GM23338 (cell line): ENCODE measurements at regions not wholly inside any gene's neighbourhood (a gene's known extent, or its start where the extent isn't known, plus 50 kb on each side); places are given as distances from the start of the nearest gene placed in this dataset.

Experiments used
- ATAC-seq: fragments of 200-7000 bp; cut with Tn5 transposase; 3 replicates; pipeline ENCODE4 v1.9.1; 2020
- DNase-seq: peaks from one replicate; pipeline ENCODE4 v3.0.0-alpha.2; 2015; ENCODE audit warnings: low spot score
- H2AFZ ChIP-seq: fragments of 200-600 bp; sonication (generic); 2 replicates; pipeline ENCODE4 v1.8.0; 2016; ENCODE audit warnings: antibody characterized with exemption, mild to moderate bottlenecking, moderate library complexity
- H3F3A ChIP-seq: fragments of 200-600 bp; sonication (generic); replicated peaks from 2 replicates; pipeline ENCODE4 v1.8.0; 2017; ENCODE audit warnings: antibody characterized with exemption, mixed run types, low read depth
- H3K27ac ChIP-seq: fragments of 200-600 bp; sonication (generic); 2 replicates; pipeline ENCODE4 v1.6.1; 2016; ENCODE audit warnings: low read depth
- H3K27me3 ChIP-seq: fragments of 200-600 bp; sonication (generic); 2 replicates; pipeline ENCODE4 v1.8.0; 2016; ENCODE audit warnings: mild to moderate bottlenecking, mixed run types, moderate library complexity; ENCODE audit not compliant: insufficient read depth
- H3K36me3 ChIP-seq: fragments of 200-600 bp; sonication (generic); 2 replicates; pipeline ENCODE4 v1.8.0; 2016; ENCODE audit warnings: mild to moderate bottlenecking; ENCODE audit not compliant: insufficient read depth
- H3K4me1 ChIP-seq: fragments of 200-600 bp; sonication (generic); 2 replicates; pipeline ENCODE4 v1.8.0; 2016; ENCODE audit warnings: mild to moderate bottlenecking, moderate library complexity; ENCODE audit not compliant: insufficient read depth
- H3K4me2 ChIP-seq: fragments of 200-600 bp; sonication (generic); 2 replicates; pipeline ENCODE4 v1.7.1; 2017; ENCODE audit warnings: mixed run types
- H3K4me3 ChIP-seq: fragments of 200-600 bp; sonication (generic); 2 replicates; pipeline ENCODE4 v1.6.1; 2016; ENCODE audit warnings: mixed run types
- H3K79me2 ChIP-seq: fragments of 200-600 bp; sonication (generic); replicated peaks from 2 replicates; pipeline ENCODE4 v1.8.0; 2017; ENCODE audit warnings: mild to moderate bottlenecking; ENCODE audit not compliant: insufficient read depth
- H3K9me2 ChIP-seq: fragments of 200-600 bp; sonication (generic); 2 replicates; pipeline ENCODE4 v1.8.0; 2017; ENCODE audit not compliant: insufficient read depth
- H4K20me1 ChIP-seq: fragments of 200-600 bp; sonication (generic); replicated peaks from 2 replicates; pipeline ENCODE4 v1.8.0; 2017; ENCODE audit warnings: mild to moderate bottlenecking; ENCODE audit not compliant: insufficient read depth
- H3K27ac Mint-ChIP-seq: 2 replicates; pipeline ENCODE4 v1.8.0; 2020; ENCODE audit warnings: inconsistent platforms, mild to moderate bottlenecking, moderate library complexity, mixed read lengths
- H3K27me3 Mint-ChIP-seq: 3 replicates; pipeline ENCODE4 v1.8.0; 2022; ENCODE audit warnings: low read depth, mild to moderate bottlenecking, moderate library complexity, mixed read lengths, inconsistent platforms; ENCODE audit not compliant: insufficient read depth, poor library complexity
- H3K36me3 Mint-ChIP-seq: 3 replicates; pipeline ENCODE4 v1.8.0; 2021; ENCODE audit warnings: low read depth, mild to moderate bottlenecking, inconsistent platforms, moderate library complexity, mixed read lengths
- H3K4me1 Mint-ChIP-seq: 3 replicates; pipeline ENCODE4 v1.8.0; 2020; ENCODE audit warnings: mild to moderate bottlenecking, inconsistent platforms, mixed read lengths
- H3K4me3 Mint-ChIP-seq: 3 replicates; pipeline ENCODE4 v1.8.0; 2021; ENCODE audit warnings: moderate library complexity, mild to moderate bottlenecking, inconsistent platforms, mixed read lengths
- H3K9me3 Mint-ChIP-seq: 3 replicates; pipeline ENCODE4 v1.8.0; 2020; ENCODE audit warnings: moderate library complexity, mild to moderate bottlenecking, inconsistent platforms, mixed read lengths
- EZH2phosphoT487 ChIP-seq: fragments of 200-600 bp; sonication (generic); IDR thresholded peaks from one replicate; pipeline ENCODE4 v1.8.1; 2018; ENCODE audit warnings: antibody characterized with exemption; ENCODE audit not compliant: unreplicated experiment
- TF ChIP-seq, protein P1 (sequence below): fragments of 250-450 bp; sonication (Bioruptor Pico); IDR thresholded peaks from 2 replicates; pipeline ENCODE4 v1.5.0; 2020; ENCODE audit warnings: mild to moderate bottlenecking, moderate library complexity
- TF ChIP-seq, protein P2 (sequence below), 2 experiments: fragments of 200-600 bp in 1 of 2; sonication (generic) in 1 of 2; conservative IDR thresholded peaks; 2 replicates each; pipeline versions ENCODE4 v1.5.1 to v1.6.1; 2016 to 2017; ENCODE audit warnings: antibody characterized with exemption in 2 of 2, low read depth in 2 of 2, mild to moderate bottlenecking in 2 of 2, moderate library complexity in 1 of 2

DNA sequence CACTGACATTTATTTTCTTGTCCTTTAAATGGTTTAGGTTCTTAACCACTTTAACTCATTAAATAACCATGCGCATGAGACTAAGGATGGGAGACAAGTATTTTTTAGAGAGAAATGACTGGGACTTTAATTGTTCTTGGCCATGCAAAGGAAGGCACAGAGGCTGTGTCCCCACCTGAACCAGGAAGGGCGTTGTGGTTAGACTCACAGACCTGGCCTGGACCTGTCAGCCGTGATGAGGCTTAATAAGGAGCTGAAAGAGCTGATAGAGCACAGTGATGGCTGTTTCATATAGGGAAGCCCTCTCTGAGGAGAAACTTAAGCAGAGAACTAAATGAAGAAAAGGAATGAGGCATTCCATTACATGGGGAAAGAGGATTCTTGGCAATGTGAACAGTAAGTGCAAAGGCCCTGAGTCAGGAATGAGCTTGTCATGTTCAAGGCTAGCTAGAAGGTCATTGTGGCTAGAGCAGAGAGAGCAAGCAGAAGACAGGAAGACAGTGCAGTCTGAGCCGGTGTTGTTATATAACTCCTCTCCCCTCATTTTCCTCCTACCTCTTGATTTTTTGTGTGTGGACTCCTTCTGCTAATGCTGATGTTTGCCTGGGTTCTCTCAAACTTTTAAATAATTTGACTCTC, 74.4 kb upstream of the ANO4 start:
- Mint-ChIP-seq H3K36me3 (no peaks in the 10 kb centered on the region; the same call in 2 of the 3 replicates), H3K4me3 (no peak overlapping the region), H3K27me3 (peaks cover 37% of the 10 kb centered on the region), H3K27ac (no peak overlapping the region), H3K9me3 (no peaks in the 10 kb centered on the region; the same call in 2 of the 3 replicates), H3K4me1 (peaks cover 27% of the 10 kb centered on the region)
- ATAC-seq, result no peak
- TF ChIP-seq, protein P1, sequence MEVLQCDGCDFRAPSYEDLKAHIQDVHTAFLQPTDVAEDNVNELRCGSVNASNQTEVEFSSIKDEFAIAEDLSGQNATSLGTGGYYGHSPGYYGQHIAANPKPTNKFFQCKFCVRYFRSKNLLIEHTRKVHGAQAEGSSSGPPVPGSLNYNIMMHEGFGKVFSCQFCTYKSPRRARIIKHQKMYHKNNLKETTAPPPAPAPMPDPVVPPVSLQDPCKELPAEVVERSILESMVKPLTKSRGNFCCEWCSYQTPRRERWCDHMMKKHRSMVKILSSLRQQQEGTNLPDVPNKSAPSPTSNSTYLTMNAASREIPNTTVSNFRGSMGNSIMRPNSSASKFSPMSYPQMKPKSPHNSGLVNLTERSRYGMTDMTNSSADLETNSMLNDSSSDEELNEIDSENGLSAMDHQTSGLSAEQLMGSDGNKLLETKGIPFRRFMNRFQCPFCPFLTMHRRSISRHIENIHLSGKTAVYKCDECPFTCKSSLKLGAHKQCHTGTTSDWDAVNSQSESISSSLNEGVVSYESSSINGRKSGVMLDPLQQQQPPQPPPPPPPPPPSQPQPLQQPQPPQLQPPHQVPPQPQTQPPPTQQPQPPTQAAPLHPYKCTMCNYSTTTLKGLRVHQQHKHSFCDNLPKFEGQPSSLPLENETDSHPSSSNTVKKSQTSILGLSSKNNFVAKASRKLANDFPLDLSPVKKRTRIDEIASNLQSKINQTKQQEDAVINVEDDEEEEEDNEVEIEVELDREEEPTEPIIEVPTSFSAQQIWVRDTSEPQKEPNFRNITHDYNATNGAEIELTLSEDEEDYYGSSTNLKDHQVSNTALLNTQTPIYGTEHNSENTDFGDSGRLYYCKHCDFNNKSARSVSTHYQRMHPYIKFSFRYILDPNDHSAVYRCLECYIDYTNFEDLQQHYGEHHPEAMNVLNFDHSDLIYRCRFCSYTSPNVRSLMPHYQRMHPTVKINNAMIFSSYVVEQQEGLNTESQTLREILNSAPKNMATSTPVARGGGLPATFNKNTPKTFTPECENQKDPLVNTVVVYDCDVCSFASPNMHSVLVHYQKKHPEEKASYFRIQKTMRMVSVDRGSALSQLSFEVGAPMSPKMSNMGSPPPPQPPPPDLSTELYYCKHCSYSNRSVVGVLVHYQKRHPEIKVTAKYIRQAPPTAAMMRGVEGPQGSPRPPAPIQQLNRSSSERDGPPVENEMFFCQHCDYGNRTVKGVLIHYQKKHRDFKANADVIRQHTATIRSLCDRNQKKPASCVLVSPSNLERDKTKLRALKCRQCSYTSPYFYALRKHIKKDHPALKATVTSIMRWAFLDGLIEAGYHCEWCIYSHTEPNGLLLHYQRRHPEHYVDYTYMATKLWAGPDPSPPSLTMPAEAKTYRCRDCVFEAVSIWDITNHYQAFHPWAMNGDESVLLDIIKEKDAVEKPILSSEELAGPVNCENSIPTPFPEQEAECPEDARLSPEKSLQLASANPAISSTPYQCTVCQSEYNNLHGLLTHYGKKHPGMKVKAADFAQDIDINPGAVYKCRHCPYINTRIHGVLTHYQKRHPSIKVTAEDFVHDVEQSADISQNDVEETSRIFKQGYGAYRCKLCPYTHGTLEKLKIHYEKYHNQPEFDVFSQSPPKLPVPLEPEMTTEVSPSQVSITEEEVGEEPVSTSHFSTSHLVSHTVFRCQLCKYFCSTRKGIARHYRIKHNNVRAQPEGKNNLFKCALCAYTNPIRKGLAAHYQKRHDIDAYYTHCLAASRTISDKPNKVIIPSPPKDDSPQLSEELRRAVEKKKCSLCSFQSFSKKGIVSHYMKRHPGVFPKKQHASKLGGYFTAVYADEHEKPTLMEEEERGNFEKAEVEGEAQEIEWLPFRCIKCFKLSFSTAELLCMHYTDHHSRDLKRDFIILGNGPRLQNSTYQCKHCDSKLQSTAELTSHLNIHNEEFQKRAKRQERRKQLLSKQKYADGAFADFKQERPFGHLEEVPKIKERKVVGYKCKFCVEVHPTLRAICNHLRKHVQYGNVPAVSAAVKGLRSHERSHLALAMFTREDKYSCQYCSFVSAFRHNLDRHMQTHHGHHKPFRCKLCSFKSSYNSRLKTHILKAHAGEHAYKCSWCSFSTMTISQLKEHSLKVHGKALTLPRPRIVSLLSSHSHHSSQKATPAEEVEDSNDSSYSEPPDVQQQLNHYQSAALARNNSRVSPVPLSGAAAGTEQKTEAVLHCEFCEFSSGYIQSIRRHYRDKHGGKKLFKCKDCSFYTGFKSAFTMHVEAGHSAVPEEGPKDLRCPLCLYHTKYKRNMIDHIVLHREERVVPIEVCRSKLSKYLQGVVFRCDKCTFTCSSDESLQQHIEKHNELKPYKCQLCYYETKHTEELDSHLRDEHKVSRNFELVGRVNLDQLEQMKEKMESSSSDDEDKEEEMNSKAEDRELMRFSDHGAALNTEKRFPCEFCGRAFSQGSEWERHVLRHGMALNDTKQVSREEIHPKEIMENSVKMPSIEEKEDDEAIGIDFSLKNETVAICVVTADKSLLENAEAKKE (CRISPR knock-in tag), result no peak
- TF ChIP-seq EZH2phosphoT487, result no peak
- TF ChIP-seq, protein P2, sequence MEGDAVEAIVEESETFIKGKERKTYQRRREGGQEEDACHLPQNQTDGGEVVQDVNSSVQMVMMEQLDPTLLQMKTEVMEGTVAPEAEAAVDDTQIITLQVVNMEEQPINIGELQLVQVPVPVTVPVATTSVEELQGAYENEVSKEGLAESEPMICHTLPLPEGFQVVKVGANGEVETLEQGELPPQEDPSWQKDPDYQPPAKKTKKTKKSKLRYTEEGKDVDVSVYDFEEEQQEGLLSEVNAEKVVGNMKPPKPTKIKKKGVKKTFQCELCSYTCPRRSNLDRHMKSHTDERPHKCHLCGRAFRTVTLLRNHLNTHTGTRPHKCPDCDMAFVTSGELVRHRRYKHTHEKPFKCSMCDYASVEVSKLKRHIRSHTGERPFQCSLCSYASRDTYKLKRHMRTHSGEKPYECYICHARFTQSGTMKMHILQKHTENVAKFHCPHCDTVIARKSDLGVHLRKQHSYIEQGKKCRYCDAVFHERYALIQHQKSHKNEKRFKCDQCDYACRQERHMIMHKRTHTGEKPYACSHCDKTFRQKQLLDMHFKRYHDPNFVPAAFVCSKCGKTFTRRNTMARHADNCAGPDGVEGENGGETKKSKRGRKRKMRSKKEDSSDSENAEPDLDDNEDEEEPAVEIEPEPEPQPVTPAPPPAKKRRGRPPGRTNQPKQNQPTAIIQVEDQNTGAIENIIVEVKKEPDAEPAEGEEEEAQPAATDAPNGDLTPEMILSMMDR (conservative IDR thresholded peaks at IDR 0.05; ENCODE audit: low read depth in 2 of 2), result no peak
- Histone ChIP-seq H3K36me3 (no peaks in the 10 kb centered on the region), H3K79me2 (no peaks in the 10 kb centered on the region), H4K20me1 (no peaks in the 10 kb centered on the region), H3F3A (no peaks in the 10 kb centered on the region), H3K27ac (no peak overlapping the region), H3K4me1 (peaks cover 23% of the 10 kb centered on the region), H3K4me2 (0 out of 2 replicates have a peak overlapping the region, but pooled peaks have one; percentile 32), H3K27me3 (peaks cover 51% of the 10 kb centered on the region), H3K9me2 (no peaks in the 10 kb centered on the region), H3K4me3 (no peak overlapping the region), H2AFZ (no peak overlapping the region)
- no peak for DNase-seq
